GM21528 (cell line): ENCODE measurements at regions not wholly inside any gene's neighbourhood (a gene's known extent, or its start where the extent isn't known, plus 50 kb on each side); places are given as distances from the start of the nearest gene placed in this dataset.

ENCODE experiments used
- ATAC-seq: cut with Tn5 transposase; IDR thresholded peaks from one replicate; pipeline ENCODE4 v1.9.1; 2021; ENCODE audit warnings: mild to moderate bottlenecking, moderate library complexity; ENCODE audit not compliant: unreplicated experiment, low FRiP score

GRCh38 chr2:153109793-153110192 is 368.8 kb downstream of the RPRM start:
- ATAC-seq: no peak

GRCh38 chr2:153106802-153107477 is 371.6 kb downstream of the RPRM start:
- ATAC-seq: no peak

- no peak for ATAC-seq
Observed at GRCh38 chr2:153105829-153106578, 372.6 kb downstream of the RPRM start.

DNA sequence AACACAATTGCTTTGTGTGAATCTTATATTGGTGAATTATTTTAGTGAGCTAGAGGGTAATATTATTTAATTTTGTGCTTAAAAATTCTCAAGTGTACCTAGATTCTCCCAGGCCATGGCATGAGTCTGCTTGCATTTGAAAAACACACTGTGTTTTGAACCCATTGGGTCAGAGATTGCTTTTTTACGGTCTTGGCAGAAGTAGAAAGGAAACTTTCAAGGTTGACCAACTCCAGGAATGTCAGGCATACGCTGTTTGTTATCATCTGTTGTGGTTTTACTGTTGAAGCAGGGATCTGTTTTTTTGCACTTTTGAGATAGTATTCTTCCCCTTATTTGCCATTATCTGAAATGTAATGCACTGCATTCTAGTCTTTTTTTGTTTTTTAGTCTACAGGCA is 377.4 kb downstream of the RPRM start:
- ATAC-seq: no peak

- ATAC-seq: no peak
Observed at GRCh38 chr2:153100151-153100550, 378.4 kb downstream of the RPRM start.

DNA sequence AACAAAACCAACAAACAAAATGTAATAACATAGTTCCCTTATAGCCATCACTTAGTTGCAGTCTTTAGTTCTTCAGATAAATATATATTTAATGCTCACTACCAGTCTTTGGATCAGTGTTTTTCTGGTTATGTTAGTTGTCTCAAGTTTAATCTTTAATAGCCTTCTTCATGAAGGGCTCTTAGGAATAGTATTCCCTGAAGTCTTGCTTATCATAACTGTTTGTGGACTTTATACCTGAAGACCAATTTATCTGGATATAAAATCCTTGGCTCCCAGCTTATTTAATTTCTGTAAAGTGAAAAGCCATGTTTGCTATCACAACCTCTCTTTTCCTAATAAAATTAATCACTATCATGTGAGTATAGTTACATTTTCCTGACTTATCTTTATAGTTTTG is 379.7 kb downstream of the ARL6IP6 start:
- ATAC-seq: no peak

DNA sequence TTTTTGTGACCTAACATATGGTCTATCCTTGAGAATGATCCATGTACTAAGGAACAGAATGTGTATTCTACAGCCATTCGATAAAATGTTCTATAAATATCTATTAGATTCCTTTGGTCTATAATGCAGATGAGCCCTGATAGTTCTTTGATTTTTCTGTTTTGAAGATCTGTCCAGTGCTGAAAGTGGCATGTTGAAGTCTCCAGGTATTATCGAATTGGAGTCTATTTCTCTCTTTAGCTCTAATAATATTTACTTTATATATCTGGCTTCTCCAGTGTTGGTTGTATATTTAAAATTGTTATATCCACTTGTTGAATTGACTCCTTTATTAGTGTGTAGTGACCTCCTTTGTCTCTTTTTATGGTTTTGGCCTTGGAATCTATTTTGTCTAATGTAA is 377.9 kb downstream of the ARL6IP6 start:
- ATAC-seq: no peak

DNA sequence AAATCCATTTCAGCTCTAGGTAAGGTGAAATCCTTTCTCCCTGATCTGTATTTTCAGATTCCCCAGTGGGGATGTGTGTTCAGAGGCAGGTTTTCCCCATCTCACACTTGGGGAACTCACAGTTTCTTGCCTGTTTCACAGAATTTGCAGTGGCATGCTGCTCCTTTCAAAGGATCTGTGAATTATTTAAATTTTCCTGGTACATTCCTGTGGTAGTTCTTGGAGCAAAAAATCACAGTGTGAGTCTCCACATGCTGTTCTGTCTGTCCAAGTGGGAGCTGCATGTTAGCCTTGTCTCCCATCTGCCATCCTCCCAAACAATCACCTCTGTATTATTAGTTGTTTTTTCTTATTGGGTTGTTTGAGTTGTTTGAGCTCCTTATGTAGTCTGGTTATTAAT is 372.9 kb downstream of the ARL6IP6 start:
- ATAC-seq: no peak

DNA sequence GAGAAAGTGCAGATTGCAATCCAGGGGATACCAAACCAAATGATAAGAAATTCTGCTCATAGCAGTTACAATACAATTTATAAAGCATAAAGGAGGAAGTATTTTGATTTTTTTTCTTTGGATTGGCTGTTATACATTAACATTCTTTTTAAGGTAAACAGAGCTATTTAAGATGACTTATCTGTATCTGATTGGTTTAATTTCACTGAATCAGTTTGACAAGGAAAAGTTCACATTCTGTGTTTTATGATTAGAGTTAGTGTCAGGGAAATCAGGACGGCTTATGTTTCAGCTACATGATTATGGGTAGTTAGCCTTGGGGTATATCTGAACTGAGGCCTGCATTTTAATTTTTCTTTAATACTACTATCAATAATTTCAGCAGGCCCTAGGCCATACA is 360.9 kb downstream of the ARL6IP6 start:
- no peak for ATAC-seq

- ATAC-seq: no peak
Observed at GRCh38 chr2:153077311-153077710, 358.9 kb downstream of the ARL6IP6 start.

DNA sequence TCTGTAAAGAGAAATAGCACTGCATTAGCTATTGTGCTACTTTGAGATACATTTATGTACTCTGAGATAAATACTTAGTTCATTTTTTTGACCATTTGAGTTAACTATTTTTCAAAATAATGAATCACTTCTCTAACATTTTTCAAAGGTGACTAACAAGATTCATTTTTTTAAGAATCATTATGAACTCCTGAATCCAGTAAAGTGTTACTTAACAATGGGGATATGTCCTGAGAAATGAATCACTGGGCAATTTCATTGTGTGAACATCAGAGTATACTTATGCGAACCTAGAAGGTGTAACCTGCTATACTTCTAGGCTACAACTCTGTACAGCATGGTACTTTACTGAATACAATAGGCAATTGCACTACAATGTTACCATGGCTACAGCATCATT is 355.8 kb downstream of the ARL6IP6 start:
- no peak for ATAC-seq

- ATAC-seq: no peak
Observed at GRCh38 chr2:153072813-153073212, 354.4 kb downstream of the ARL6IP6 start.

GRCh38 chr2:153072077-153072476 is 353.7 kb downstream of the ARL6IP6 start:
- ATAC-seq: no peak

DNA sequence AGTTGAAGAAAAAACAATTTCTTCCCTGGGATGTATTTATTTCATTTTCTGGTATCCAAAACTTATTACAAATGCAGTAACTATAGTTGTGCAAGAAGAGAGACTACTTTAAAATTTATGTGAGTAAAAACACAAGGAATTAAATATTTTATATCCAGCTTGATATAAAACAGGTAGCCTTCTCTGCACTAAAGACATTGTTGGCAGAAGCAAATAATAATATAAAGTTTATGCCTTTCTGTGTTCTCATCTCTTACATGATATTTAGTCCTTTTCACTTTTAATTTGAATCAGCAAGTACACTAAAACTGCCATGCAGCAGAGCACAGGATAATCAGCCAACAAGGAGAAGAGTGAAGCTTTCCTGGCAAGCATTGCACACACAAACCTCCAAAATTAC is 352.7 kb downstream of the ARL6IP6 start:
- ATAC-seq: no peak

DNA sequence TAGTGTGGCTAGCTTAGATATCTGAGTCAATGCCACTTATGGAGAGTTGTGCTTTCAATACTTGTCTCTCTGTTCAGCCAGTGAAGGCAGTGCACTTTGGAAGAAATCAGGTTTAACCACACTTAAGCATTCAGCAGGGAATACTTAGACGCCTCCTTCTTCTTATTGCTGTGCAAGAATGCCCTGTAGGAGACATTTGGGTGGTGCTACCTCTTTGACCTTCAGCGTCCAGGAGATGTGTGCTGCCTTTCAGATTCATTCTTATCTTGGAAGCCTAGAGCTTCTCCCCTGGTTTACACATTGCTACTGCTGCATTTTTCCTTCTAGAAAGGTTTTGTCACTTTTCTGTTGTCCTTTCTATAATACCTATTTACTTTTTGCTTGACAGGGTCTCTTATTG is 350.5 kb downstream of the ARL6IP6 start:
- no peak for ATAC-seq

DNA sequence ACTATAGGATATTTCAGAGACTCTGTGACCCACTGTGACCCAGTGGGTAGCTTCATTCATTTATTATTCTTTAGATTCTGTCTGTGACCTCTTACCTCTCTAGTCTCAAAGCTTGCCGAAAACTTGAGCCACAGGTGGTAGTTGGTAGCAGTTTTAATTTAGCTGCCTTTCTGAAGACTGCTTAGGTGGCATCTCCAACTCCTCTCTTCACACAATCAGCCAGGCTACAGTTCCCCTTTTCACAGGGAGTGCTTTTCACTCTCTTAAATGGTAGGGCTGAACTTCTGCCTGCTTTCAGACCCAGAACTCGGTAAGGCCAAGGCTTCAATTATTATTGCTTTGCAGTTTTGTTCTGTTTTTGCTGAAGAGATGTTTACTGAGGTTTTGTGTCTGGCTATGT is 349.6 kb downstream of the ARL6IP6 start:
- ATAC-seq: no peak

DNA sequence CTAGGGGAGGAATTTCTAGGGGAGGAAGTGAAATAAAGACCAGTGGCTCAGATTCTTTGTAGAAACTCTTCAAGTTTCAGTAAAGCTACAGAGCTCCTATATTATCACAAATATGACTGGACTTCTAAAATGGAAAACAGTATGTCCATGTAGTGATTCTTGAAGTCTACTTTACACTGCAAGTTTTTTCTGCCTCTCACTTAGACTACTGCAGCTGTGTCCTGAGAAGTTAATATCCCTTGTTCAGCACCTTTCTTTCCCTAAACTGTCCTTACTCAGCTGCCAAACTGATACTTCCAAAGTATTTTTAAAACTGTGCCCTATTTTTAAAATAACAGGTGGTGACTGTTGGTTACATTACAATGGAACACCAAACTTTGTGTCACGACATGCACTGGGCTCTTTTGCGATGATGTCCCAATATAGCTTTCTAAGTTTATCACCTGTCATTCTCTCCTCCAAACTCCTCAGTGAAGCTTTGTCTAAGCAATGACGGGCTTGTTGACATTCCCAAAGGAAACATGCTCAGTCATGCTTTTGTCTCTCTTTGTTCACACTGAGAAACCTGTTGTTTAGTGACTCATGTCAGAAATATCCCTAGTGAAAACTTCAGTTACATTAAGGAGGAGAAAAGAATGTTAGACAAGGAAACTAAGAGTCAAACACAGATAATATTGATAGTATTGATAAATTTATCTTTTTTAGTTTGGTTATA is 341.1 kb downstream of the ARL6IP6 start:
- no peak for ATAC-seq

DNA sequence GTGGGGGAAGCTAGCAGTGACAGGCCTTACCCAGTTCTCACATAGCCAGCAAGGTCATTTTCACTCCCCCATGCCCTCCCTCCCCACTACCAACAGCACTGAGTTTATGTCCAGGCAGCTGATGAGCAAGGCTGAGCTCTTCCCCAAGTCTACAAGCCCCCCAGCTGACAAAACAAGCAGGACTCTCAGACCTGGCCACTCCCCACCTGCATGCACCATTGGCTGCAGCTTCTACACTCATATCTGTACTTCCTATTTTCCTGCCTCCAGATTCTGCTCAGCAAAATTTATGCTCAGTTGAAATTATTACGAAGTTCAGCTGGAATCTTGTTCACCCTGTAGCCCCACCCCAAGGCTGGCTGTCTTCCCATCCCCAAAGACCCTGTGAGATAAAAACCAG is 339.3 kb downstream of the ARL6IP6 start:
- ATAC-seq: no peak

DNA sequence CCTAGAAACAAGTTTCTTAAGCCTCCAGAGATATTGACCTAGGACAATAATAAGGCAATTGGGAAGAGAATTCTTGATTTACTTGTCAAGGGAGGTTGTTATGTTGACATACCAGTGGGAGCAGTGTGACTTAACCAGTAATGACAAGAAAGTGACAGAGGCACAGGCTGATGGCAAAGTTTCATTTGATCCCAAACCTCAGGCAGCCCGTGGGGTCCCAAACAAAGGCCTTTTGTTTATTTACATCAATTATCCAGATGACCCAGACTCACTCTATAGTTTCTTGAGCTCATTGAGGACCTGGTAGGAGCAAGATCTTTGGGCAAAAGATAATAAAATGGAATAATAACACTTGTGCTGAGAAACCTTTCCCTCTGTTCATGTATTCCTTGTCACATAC is 336.8 kb downstream of the ARL6IP6 start:
- ATAC-seq: no peak

GRCh38 chr2:153052807-153053559 is 334.6 kb downstream of the ARL6IP6 start:
- ATAC-seq: no peak

- no peak for ATAC-seq
Observed at GRCh38 chr2:153047220-153047619, 328.8 kb downstream of the ARL6IP6 start.
